Body of pancreas (tissue), 4 donors: ENCODE measurements at regions not wholly inside any gene's neighbourhood (a gene's known extent, or its start where the extent isn't known, plus 50 kb on each side); places are given as distances from the start of the nearest gene placed in this dataset.

ENCODE experiments used
- POLR2A ChIP-seq, 3 donors: fragments of 450-650 bp; IDR thresholded peaks; one replicate each; pipeline ENCODE4 v1.6.1; 2016; ENCODE audit warnings: antibody characterized with exemption in 3 of 3, mild to moderate bottlenecking in 2 of 3
- TF ChIP-seq, protein P1 (sequence below), 7 experiments: fragments of 450-650 bp in 4 of 7; fragments of 200-600 bp in 3 of 7; sonication (generic) in 3 of 7; IDR thresholded peaks; one replicate each; pipeline ENCODE4 v1.5.1; 2016 to 2019; ENCODE audit warnings: antibody characterized with exemption in 7 of 7

DNA sequence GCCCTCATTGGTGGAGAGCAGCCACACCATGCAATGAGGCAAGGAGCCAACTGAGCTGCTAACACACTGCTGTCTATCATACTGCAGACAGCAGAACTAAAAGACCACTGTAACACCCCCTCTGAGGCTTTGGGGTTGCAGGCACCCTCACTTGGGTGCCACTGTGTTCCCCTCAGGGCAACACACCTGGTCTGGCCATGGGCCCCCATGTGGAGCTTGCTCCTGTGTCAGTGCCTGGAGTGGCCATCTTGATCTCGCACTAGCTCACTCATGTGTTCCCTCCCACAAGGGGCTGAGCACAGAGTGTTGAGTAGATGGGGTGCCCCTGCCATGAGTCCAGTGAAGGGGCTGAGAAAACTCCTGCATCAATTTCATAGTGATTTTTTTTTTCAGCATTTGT, 532.4 kb upstream of the FTMT start:
- TF ChIP-seq, protein P1, sequence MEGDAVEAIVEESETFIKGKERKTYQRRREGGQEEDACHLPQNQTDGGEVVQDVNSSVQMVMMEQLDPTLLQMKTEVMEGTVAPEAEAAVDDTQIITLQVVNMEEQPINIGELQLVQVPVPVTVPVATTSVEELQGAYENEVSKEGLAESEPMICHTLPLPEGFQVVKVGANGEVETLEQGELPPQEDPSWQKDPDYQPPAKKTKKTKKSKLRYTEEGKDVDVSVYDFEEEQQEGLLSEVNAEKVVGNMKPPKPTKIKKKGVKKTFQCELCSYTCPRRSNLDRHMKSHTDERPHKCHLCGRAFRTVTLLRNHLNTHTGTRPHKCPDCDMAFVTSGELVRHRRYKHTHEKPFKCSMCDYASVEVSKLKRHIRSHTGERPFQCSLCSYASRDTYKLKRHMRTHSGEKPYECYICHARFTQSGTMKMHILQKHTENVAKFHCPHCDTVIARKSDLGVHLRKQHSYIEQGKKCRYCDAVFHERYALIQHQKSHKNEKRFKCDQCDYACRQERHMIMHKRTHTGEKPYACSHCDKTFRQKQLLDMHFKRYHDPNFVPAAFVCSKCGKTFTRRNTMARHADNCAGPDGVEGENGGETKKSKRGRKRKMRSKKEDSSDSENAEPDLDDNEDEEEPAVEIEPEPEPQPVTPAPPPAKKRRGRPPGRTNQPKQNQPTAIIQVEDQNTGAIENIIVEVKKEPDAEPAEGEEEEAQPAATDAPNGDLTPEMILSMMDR (IDR thresholded peaks at IDR 0.05): no peak
- TF ChIP-seq POLR2A (IDR thresholded peaks at IDR 0.05): no peak
